ENCODE measurements at regions not wholly inside any gene's neighbourhood (a gene's known extent, or its start where the extent isn't known, plus 50 kb on each side); places are given as distances from the start of the nearest gene placed in this dataset.
"Not testable (repeated sequence)": the region's sequence is repeated elsewhere in the genome, so short reads cannot be mapped to it uniquely, and the experiment has no call there.

DNA sequence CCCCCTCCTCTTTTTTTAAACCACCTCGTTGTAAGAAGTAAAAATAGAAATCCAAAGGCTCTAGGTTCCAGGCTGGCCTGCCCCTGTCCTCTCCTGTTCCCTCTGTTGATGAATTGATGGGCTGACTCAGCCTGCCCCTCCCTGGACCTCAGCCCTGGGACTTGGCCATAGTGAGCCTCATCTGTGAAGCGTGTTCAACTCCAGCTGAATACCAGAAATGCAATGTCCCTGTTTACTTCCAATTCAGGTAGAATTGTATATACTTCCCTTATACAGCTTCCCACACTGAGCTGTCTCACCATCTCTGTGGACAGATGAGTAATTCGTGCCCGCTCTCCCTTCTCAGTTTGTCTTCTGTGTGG lies 161.9 kb upstream of the PABPC3 start:
- not testable (repeated sequence) for TF ChIP-seq POLR2AphosphoS5, POLR2A, EP300 (IDR thresholded peaks at IDR 0.05)
- TF ChIP-seq, protein P1, sequence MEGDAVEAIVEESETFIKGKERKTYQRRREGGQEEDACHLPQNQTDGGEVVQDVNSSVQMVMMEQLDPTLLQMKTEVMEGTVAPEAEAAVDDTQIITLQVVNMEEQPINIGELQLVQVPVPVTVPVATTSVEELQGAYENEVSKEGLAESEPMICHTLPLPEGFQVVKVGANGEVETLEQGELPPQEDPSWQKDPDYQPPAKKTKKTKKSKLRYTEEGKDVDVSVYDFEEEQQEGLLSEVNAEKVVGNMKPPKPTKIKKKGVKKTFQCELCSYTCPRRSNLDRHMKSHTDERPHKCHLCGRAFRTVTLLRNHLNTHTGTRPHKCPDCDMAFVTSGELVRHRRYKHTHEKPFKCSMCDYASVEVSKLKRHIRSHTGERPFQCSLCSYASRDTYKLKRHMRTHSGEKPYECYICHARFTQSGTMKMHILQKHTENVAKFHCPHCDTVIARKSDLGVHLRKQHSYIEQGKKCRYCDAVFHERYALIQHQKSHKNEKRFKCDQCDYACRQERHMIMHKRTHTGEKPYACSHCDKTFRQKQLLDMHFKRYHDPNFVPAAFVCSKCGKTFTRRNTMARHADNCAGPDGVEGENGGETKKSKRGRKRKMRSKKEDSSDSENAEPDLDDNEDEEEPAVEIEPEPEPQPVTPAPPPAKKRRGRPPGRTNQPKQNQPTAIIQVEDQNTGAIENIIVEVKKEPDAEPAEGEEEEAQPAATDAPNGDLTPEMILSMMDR (IDR thresholded peaks at IDR 0.05), result not testable (repeated sequence)

Measured in sigmoid colon (tissue), 4 donors.